GM19395 (cell line): ENCODE measurements at regions not wholly inside any gene's neighbourhood (a gene's known extent, or its start where the extent isn't known, plus 50 kb on each side); places are given as distances from the start of the nearest gene placed in this dataset.

Experiments
- ATAC-seq: cut with Tn5 transposase; IDR thresholded peaks from one replicate; pipeline ENCODE4 v1.9.1; 2021; ENCODE audit warnings: mild to moderate bottlenecking, moderate library complexity; ENCODE audit not compliant: unreplicated experiment

DNA sequence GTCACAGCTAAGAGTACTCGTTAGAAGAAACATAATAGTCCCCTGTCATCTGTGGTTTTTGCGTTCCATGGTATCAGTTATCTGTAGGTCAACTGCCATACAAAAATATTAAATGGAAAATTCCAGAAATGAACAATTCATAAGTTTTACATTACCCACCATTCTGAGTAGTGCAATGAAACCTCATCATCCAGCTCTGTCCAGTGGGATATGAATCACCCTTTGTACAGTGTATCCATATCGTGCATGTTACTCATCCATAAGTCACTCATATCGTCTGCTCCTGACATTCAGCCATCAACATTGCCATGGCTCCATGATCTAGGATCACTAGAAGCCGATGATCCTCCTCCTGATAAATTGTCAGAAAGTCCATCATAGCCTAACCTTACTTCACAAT lies 174.9 kb upstream of the C11orf87 start:
- ATAC-seq, result no peak

DNA sequence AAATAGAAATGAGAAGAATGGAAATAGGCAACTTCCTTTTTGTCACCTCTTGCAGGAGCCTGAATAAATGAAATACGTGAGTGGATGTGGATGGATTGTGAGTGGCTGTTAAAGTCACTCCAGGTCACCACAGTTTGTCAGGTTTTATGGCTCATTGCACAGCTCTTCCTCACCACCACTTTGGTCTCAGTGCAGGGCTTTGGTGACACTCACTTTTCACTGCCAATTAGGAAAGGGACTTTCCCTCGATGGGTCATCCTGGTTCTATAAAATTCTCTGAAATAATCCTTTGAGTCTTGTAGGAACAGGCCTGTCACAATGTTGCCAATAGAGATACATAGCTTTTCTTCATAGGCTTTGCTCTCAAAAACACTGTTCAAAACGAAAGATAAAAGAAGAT lies 172.4 kb upstream of the C11orf87 start:
- no peak for ATAC-seq

GRCh38 chr11:109251230-109251629 lies 170.8 kb upstream of the C11orf87 start:
- no peak for ATAC-seq

GRCh38 chr11:109264128-109264527 lies 157.9 kb upstream of the C11orf87 start:
- no peak for ATAC-seq

- ATAC-seq, result no peak
These were observed 154.5 kb upstream of the C11orf87 start for GRCh38 chr11:109267293-109268095.

DNA sequence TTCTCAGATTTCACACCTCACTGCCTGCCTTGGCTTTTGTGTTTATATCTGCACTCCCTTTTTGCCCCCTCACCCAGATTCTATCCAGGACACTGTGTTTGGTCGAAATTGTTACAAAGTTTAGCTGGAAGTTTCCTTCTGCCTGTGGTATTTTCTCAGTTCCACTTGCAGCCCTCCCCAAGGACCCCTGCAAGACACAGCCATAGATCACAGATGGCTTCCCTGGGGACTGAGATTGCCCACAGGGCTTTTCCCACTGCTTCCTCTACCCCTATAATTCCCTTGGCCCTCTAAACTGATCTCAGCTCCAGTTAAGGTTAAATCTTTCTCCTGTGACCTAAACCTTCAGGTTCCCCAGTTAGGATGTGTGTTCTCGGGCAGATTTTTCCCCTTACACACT lies 146.1 kb upstream of the C11orf87 start:
- ATAC-seq, result no peak

DNA sequence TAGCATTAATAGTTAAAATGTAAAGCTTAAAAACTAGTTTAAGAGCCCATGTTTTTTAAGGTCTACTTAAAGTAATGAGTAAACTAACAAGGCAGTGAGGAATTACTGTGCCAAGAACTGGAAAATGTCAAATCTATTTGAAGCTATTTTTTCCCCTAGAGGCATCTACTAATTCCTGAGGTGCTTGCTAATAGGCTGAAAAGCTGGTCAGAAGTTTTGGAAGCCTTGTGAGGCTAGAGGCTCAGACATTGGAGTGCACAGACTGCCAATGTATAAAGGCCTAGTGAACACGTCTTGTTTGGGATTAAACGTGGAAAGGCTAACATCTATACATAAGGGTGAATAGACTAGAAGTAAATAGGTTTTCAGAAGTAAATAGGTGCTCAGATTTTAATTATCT lies 136.5 kb upstream of the C11orf87 start:
- no peak for ATAC-seq

DNA sequence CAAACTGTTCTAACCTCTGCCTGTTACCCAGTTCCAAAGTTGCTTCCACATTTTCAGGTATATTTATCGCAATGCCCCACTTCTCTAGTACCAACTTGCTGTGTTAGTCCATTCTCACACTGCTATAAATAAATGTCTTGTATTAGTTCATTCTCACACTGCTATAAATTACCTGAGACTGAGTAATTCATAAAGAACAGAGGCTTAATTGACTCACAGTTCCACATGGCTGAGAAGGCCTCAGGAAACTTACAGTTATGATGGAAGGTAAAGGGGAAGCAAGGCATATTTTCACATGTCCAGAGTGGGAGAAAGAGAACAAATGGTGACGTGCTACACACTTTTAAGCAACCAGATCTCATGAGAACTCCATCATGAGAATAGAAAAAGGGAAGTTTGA lies 130.4 kb upstream of the C11orf87 start:
- no peak for ATAC-seq

- ATAC-seq, result no peak
These were observed 123.1 kb upstream of the C11orf87 start for GRCh38 chr11:109298865-109299264.

- ATAC-seq, result no peak
These were observed 121.8 kb upstream of the C11orf87 start for GRCh38 chr11:109300211-109300610.

- no peak for ATAC-seq
These were observed 119.2 kb upstream of the C11orf87 start for GRCh38 chr11:109302591-109303334.

DNA sequence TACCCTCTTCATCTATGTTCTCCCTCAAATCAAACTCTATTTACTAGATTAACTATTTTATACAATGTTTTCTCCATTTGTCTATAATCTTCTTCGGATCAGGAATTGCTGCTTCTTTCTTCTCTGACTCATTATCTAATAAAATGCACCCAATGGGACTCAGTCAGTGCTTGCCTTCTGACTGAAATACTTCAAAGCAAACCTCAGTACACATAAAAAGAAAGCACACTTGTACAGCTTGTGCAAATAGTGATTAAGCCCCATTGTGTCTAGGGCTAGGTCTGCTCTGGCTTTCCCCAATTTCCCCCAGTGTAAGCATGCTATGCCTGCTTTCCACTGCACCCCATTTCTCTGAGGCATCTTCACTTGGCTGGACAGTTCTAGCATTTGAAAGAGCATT lies 118.6 kb upstream of the C11orf87 start:
- ATAC-seq, result no peak

GRCh38 chr11:109304159-109304558 lies 117.8 kb upstream of the C11orf87 start:
- ATAC-seq, result no peak

- no peak for ATAC-seq
These were observed 117.0 kb upstream of the C11orf87 start for GRCh38 chr11:109305009-109305408.

- no peak for ATAC-seq
These were observed 115.7 kb upstream of the C11orf87 start for GRCh38 chr11:109306322-109306721.

DNA sequence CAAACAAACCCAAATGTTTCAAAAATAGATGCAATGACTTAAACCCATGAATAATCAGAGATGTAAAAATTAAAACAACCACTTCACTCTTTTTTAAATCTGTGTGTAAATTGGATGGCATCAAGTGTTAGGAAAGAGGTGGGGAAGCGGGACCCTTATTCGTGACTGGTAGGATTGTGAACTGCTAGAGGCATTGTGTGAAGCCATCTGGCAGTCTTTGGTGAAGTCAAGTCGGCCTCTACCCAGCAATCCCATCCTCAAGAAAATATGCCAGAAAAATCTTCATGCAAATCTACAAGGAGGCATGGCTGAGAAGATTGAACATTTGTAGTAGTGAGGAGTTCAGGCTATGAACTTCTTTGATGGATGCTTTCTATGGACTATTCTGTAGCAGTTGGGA lies 114.6 kb upstream of the C11orf87 start:
- ATAC-seq, result no peak

DNA sequence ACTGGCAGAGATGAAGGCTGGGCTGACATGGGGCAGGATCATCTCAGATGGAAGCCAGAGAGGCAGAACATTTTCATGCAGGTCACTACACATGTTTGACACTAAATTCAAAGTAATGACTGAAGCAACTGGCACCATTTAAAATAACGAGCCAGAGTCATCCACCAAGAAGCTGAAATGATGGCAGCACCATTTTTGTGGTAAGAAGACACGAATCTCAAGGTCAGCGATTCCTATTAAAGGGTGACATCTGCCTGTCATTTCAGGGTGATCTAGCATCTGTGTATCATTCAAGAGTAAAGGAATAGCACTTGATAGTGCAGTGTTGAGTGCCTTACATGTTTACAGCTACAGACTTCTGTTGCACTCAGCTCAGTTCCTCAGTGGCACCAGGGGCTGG lies 113.4 kb upstream of the C11orf87 start:
- ATAC-seq, result no peak

- ATAC-seq, result no peak
These were observed 112.8 kb upstream of the C11orf87 start for GRCh38 chr11:109309153-109309552.

DNA sequence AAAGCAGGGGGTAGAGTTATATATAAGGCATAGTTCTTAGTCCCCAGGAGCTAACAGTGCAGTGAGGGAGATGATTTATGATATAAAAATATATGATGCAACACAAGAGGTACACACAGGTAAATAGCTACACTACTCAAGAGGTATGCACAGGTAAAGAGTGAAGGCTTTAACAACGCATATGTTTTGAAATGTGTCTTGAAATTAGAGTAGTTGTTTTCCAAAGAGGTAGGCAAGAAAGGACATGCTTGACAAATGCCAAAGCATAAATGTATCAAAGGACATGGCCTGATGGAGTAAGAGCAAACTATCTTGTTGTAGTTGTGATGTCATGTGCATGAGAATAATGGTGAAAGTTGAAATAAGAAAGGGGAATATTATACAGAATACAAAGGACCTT lies 104.3 kb upstream of the C11orf87 start:
- ATAC-seq, result no peak

GRCh38 chr11:109320595-109320994 lies 101.4 kb upstream of the C11orf87 start:
- no peak for ATAC-seq

DNA sequence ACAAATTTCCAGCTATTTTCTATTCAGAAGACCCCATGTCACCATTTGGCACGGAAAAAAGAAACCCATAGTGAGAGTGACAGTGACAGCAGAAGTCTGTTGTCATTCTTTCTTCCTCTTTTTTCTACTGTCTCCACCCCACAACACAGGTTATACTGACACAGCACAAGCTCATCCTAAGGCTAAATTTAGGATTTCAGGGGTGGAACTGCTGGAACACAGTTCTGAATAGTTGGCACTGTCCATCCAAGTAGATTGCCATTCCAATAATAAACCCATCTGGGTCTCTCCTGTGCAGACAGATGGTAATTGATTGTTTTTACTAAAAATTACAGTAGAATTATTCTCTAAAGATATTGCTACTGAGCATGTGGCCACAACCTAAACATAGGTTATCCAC lies 95.2 kb upstream of the C11orf87 start:
- ATAC-seq, result no peak

- no peak for ATAC-seq
These were observed 92.3 kb upstream of the C11orf87 start for GRCh38 chr11:109329716-109330115.
